BJ (cell line): ENCODE measurements at regions not wholly inside any gene's neighbourhood (a gene's known extent, or its start where the extent isn't known, plus 50 kb on each side); places are given as distances from the start of the nearest gene placed in this dataset.

Experiments used
- CTCF ChIA-PET: fragments of 350-600 bp; formaldehyde crosslinking; extraction: SDS; loops from one replicate; lab custom pipeline; 2021; ENCODE audit warnings: antibody characterized with exemption, inconsistent platforms; lab: Yijun Ruan, JAX
- POLR2A ChIA-PET: fragments of 300-600 bp; sonication (Branson Sonifier 250); formaldehyde crosslinking; extraction: SDS; loops from one replicate; lab custom pipeline; 2021; ENCODE audit warnings: antibody characterized with exemption; lab: Charles Lee
- DNase-seq: peaks from one replicate; pipeline ENCODE4 v3.0.0-alpha.2; 2011; ENCODE audit warnings: low read depth
- H3K27me3 ChIP-seq: 2 replicates; pipeline ENCODE4 v1.6.0; 2011; ENCODE audit warnings: low read length; ENCODE audit not compliant: control insufficient read depth, insufficient read depth
- H3K36me3 ChIP-seq: 2 replicates; pipeline ENCODE4 v1.5.1; 2011; ENCODE audit warnings: low read length; ENCODE audit not compliant: control insufficient read depth, insufficient read depth
- H3K4me3 ChIP-seq: 2 replicates; pipeline ENCODE4 v1.5.1; 2011; ENCODE audit warnings: low read depth, mild to moderate bottlenecking, control low read depth, low read length
- TF ChIP-seq, protein P1 (sequence below): IDR thresholded peaks from 2 replicates; pipeline ENCODE4 v1.5.1; 2011; ENCODE audit warnings: low read depth, mild to moderate bottlenecking, control low read depth, inconsistent platforms, low read length, moderate library complexity; ENCODE audit not compliant: insufficient read depth

DNA sequence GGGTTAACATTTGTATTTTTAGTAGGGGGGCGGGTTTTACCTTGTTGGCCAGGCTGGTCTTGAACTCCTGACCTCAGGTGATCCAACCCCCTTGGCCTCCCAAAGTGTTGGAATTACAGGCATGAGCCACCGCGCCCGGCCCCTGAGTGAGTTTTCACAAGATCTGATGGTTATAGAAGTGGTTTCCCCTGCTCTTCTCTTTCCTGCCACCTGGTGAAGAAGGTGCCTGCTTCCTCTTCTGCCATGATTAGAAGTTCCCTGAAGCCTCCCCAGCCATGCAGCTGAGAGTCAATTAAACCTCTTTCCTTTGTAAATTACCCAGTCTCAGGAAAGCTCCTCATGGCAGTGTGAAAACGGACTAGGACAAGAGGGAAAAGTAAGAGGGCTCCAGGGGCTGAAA is 259.1 kb upstream of the PLET1 start:
- Histone ChIP-seq H3K4me3 (no peak overlapping the region), H3K27me3 (no peaks in the 10 kb centered on the region), H3K36me3 (no peaks in the 10 kb centered on the region)
- no peak for DNase-seq
- ChIA-PET POLR2A (no interaction called here), CTCF (interaction anchor here (1.0 kb wide), 1 partner anchor 46 kb away, joined by 3 read pairs; no protein-coding TSS in a partner anchor)
- TF ChIP-seq, protein P1, sequence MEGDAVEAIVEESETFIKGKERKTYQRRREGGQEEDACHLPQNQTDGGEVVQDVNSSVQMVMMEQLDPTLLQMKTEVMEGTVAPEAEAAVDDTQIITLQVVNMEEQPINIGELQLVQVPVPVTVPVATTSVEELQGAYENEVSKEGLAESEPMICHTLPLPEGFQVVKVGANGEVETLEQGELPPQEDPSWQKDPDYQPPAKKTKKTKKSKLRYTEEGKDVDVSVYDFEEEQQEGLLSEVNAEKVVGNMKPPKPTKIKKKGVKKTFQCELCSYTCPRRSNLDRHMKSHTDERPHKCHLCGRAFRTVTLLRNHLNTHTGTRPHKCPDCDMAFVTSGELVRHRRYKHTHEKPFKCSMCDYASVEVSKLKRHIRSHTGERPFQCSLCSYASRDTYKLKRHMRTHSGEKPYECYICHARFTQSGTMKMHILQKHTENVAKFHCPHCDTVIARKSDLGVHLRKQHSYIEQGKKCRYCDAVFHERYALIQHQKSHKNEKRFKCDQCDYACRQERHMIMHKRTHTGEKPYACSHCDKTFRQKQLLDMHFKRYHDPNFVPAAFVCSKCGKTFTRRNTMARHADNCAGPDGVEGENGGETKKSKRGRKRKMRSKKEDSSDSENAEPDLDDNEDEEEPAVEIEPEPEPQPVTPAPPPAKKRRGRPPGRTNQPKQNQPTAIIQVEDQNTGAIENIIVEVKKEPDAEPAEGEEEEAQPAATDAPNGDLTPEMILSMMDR, result no peak

DNA sequence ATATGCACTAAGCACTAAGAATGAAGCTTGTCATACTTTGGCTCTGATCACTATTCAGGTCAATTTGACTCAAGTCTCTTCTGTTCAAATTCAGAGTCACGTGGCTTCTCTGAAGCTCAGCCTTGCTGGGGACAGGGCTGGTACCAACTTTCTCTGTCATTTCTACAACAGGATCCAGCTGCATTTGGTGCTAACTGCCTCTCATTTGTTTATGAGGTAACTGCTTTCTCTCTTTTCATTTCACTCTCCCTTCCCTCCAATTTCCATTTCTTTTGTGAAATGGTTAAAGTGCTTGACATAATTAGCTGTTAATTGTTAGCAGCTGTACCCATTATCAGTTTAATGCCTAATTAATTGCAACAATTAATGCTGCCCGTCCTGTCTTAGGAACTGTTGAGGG is 259.7 kb upstream of the PLET1 start:
- no peaks in the 10 kb centered on the region for H3K27me3 ChIP-seq
- ChIA-PET CTCF (interaction anchor here (1.0 kb wide), 1 partner anchor 45 kb away, joined by 3 read pairs; no protein-coding TSS in a partner anchor), POLR2A (no interaction called here)
- no peak for DNase-seq
- H3K4me3 ChIP-seq, result no peak overlapping the region
- no peaks in the 10 kb centered on the region for H3K36me3 ChIP-seq
- TF ChIP-seq, protein P1, result no peak

DNA sequence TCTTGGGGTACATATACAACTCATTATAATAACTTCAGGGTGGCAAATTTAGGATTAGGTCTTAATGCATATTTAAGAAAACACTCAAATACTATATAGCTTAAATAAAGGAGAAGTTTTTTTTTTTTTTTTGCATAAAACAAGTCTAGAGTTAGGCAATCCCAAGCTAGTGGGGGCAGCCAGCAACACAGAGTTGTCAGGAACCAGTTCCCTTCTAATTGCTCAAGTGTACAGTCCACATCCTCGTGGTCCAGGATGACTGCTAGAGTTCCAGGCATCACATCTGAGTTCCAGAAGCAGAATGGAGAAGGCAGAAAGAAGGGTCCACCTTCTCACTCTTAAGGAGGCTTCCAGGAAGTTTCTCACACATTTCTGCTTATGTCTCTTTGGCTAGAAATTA is 261.9 kb upstream of the PLET1 start:
- no peak for DNase-seq
- no peaks in the 10 kb centered on the region for H3K36me3 ChIP-seq
- ChIA-PET CTCF (interaction anchor here (1.0 kb wide), 1 partner anchor 10 kb away, joined by 4 read pairs; no protein-coding TSS in a partner anchor), POLR2A (no interaction called here)
- no peak overlapping the region for H3K4me3 ChIP-seq
- TF ChIP-seq, protein P1, result no peak
- H3K27me3 ChIP-seq, result no peaks in the 10 kb centered on the region

DNA sequence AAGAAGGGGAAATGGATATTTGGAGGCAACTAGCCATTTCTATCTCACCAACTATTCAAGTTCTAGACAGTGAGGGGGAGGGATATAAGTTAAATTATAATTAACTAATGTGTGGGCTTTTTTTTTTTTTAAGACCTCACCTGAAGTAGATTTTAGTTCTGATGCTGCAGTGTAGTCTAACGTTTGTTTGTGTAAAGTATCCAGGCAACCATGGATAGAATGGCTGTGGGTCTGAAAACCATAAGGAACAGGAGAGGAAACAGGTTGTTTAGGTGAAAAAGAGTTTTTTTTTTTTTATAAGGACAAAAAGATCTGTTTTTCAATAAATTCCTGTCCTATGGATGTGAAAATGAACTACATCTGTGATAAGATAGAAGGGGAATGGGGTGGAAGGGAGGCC is 262.4 kb upstream of the PLET1 start:
- TF ChIP-seq, protein P1, result no peak
- CTCF ChIA-PET, result interaction anchor here (1.0 kb wide), 1 partner anchor 11 kb away, joined by 4 read pairs; no protein-coding TSS in a partner anchor
- Histone ChIP-seq H3K36me3 (no peaks in the 10 kb centered on the region), H3K4me3 (no peak overlapping the region), H3K27me3 (no peaks in the 10 kb centered on the region)
- DNase-seq, result no peak
- POLR2A ChIA-PET, result no interaction called here

DNA sequence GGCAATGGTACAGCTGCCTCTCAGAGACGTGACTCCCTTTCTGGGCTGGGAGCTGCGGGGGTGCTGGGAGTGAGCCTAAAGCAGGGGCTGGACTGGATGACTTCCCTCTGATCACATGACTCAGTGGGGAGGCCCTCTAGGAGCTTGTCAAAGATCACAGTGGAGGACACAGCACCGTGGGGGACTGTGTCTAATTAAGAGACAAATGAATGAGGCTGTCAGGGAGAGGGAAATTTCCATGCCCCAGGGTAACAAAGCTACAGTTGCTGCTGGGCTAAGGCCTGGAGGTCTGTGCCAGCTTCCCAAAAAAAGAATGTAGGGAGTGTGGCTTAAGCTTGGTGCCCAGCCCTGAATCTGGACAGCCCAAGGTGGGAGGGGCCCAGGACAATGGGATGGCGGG is 262.8 kb upstream of the PLET1 start:
- Histone ChIP-seq H3K27me3 (no peaks in the 10 kb centered on the region), H3K36me3 (no peaks in the 10 kb centered on the region), H3K4me3 (no peak overlapping the region)
- ChIA-PET POLR2A (no interaction called here), CTCF (interaction anchor here (0.8 kb wide), 1 partner anchor 32 kb away, joined by 3 read pairs; no protein-coding TSS in a partner anchor)
- TF ChIP-seq, protein P1, result no peak
- no peak for DNase-seq
